Thoracic aorta (tissue), 2 donors: ENCODE measurements at regions not wholly inside any gene's neighbourhood (a gene's known extent, or its start where the extent isn't known, plus 50 kb on each side); places are given as distances from the start of the nearest gene placed in this dataset.

Experiments
- ATAC-seq: fragments of 150-250 bp; one replicate; pipeline ENCODE4 v1.8.0; 2017; ENCODE audit warnings: low read depth; ENCODE audit not compliant: insufficient number of reproducible peaks, low FRiP score
- DNase-seq: peaks from one replicate; pipeline ENCODE4 v3.0.0-alpha.2; 2020; ENCODE audit warnings: low spot score
- H3K27ac ChIP-seq, 2 donors: fragments of 200-600 bp; sonication (generic); 1 replicate in 1 of 2; 2 replicates in 1 of 2; pipeline ENCODE4 v1.5.1; 2016; ENCODE audit warnings: mild to moderate bottlenecking in 2 of 2, moderate library complexity in 2 of 2
- H3K27me3 ChIP-seq: fragments of 200-600 bp; sonication (generic); replicated peaks from 2 replicates; pipeline ENCODE4 v1.6.0; 2016; ENCODE audit warnings: mild to moderate bottlenecking; ENCODE audit not compliant: insufficient read depth
- H3K36me3 ChIP-seq: fragments of 200-600 bp; sonication (generic); one replicate; pipeline ENCODE4 v1.5.1; 2016
- H3K4me1 ChIP-seq, 2 donors: fragments of 200-600 bp; sonication (generic); 1 replicate in 1 of 2; 2 replicates in 1 of 2; pipeline versions ENCODE4 v1.5.1 to v1.6.0; 2016; ENCODE audit warnings: low read depth in 2 of 2, mild to moderate bottlenecking in 1 of 2; ENCODE audit not compliant: control insufficient read depth in 1 of 2
- H3K4me3 ChIP-seq: fragments of 200-600 bp; sonication (generic); 2 replicates; pipeline ENCODE4 v1.5.1; 2016; ENCODE audit warnings: mild to moderate bottlenecking
- H3K9me3 ChIP-seq: fragments of 200-600 bp; sonication (generic); 2 replicates; pipeline ENCODE4 v1.5.1; 2016
- CTCF ChIP-seq: fragments of 200-600 bp; sonication (generic); IDR thresholded peaks from one replicate; pipeline ENCODE4 v1.5.1; 2019; ENCODE audit warnings: antibody characterized with exemption

GRCh38 chr11:28962502-28962901 is 854.3 kb downstream of the METTL15 start:
- TF ChIP-seq CTCF, result no peak
- no peaks in the 10 kb centered on the region for H3K9me3 ChIP-seq
- no peaks in the 10 kb centered on the region for H3K4me1 ChIP-seq
- ATAC-seq, result no peak
- H3K27me3 ChIP-seq, result no peaks in the 10 kb centered on the region
- no peaks in the 10 kb centered on the region for H3K36me3 ChIP-seq
- no peak for DNase-seq
- H3K27ac ChIP-seq, result no peak overlapping the region
- no peak overlapping the region for H3K4me3 ChIP-seq

- Histone ChIP-seq H3K27ac (no peak overlapping the region), H3K36me3 (no peaks in the 10 kb centered on the region), H3K4me3 (no peak overlapping the region), H3K9me3 (no peaks in the 10 kb centered on the region), H3K4me1 (no peaks in the 10 kb centered on the region), H3K27me3 (no peaks in the 10 kb centered on the region)
- ATAC-seq (no peak), DNase-seq (no peak)
- no peak for TF ChIP-seq CTCF
Measured at GRCh38 chr11:28961726-28962125, 853.5 kb downstream of the METTL15 start.

GRCh38 chr11:28956446-28956845 is 848.3 kb downstream of the METTL15 start:
- DNase-seq (no peak), ATAC-seq (no peak)
- H3K9me3 ChIP-seq, result no peaks in the 10 kb centered on the region
- no peak overlapping the region for H3K4me3 ChIP-seq
- H3K36me3 ChIP-seq, result no peaks in the 10 kb centered on the region
- no peaks in the 10 kb centered on the region for H3K4me1 ChIP-seq
- no peaks in the 10 kb centered on the region for H3K27me3 ChIP-seq
- no peak for TF ChIP-seq CTCF
- H3K27ac ChIP-seq, result no peak overlapping the region

- TF ChIP-seq CTCF, result no peak
- no peaks in the 10 kb centered on the region for H3K36me3 ChIP-seq
- no peaks in the 10 kb centered on the region for H3K4me1 ChIP-seq
- no peaks in the 10 kb centered on the region for H3K9me3 ChIP-seq
- DNase-seq (no peak), ATAC-seq (no peak)
- no peaks in the 10 kb centered on the region for H3K27me3 ChIP-seq
- no peak overlapping the region for H3K27ac ChIP-seq
- H3K4me3 ChIP-seq, result no peak overlapping the region
Measured at GRCh38 chr11:28951191-28951590, 843.0 kb downstream of the METTL15 start.

GRCh38 chr11:28939381-28939780 is 831.2 kb downstream of the METTL15 start:
- TF ChIP-seq CTCF, result no peak
- no peaks in the 10 kb centered on the region for H3K36me3 ChIP-seq
- no peaks in the 10 kb centered on the region for H3K9me3 ChIP-seq
- no peaks in the 10 kb centered on the region for H3K27me3 ChIP-seq
- no peak for DNase-seq
- H3K4me3 ChIP-seq, result no peak overlapping the region
- no peak for ATAC-seq
- H3K4me1 ChIP-seq, result no peaks in the 10 kb centered on the region
- H3K27ac ChIP-seq, result no peak overlapping the region
